ENCODE measurements at regions not wholly inside any gene's neighbourhood (a gene's known extent, or its start where the extent isn't known, plus 50 kb on each side); places are given as distances from the start of the nearest gene placed in this dataset.
A peak's percentile ranks its signal among the peaks of the same experiment; 100 is the strongest.
"Not testable (repeated sequence)": the region's sequence is repeated elsewhere in the genome, so short reads cannot be mapped to it uniquely, and the experiment has no call there.

DNA sequence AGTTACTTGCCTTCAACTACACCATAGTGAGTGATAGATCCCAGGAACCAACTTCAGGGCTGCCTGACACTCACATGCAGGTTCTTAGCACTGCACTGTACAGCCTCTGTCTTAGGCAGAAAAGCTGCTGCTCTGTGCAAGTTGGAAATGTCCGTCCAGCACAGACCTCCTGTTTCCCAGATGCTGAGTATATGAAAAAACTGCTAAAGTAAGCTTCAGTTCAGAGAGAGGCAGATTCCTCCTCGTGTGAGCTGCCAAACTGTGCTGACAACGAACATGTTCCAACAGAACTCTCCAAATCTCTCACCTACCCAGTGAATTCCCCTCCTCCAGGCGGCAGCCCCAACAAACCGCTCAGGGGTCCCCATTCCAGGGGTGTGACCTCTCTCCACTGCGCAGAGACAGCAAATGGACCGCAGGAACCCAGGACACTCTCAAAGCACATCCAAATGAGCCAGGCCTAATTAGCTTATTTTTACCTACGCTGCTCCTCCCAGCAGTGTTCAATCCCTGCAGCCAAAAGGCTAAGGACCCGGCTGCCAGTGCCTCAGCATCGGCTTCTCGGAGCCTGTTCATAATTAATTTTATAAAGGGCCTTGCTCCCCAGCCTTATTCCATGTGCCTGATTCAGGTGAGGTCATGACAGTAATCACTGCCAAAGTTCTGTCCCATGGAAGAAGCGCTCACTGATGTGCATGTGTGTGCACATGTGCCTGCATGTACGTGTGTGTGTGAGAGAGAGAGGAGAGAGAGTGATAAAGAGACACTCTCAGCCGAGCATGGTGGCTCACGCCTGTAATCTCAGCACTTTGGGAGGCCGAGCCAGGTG is 159.5 kb upstream of the AUTS2 start:
- H3K36me3 ChIP-seq: no peaks in the 10 kb centered on the region
- H3K4me3 ChIP-seq: no peak overlapping the region
- WGBS, 2 donors: 37 to 39% methylated on average over 13 to 16 of the region's 16 CpGs
- H3K4me1 ChIP-seq: peaks cover 0 to 31% (median 11%) of the 10 kb centered on the region in 3 donors
- H3K9me3 ChIP-seq: peaks cover 0 to 8% (median 0%) of the 10 kb centered on the region in 3 donors
- no peak for DNase-seq
- intact Hi-C loops (cut with DNase I): no loop called here
- peak overlapping the region; percentile 31 to 68 (median 42) for H3K27ac ChIP-seq
- no peaks in the 10 kb centered on the region for H3K27me3 ChIP-seq
- TF ChIP-seq POLR2A (IDR thresholded peaks at IDR 0.05) (no peak), CTCF (IDR thresholded peaks at IDR 0.05) (no peak)

DNA sequence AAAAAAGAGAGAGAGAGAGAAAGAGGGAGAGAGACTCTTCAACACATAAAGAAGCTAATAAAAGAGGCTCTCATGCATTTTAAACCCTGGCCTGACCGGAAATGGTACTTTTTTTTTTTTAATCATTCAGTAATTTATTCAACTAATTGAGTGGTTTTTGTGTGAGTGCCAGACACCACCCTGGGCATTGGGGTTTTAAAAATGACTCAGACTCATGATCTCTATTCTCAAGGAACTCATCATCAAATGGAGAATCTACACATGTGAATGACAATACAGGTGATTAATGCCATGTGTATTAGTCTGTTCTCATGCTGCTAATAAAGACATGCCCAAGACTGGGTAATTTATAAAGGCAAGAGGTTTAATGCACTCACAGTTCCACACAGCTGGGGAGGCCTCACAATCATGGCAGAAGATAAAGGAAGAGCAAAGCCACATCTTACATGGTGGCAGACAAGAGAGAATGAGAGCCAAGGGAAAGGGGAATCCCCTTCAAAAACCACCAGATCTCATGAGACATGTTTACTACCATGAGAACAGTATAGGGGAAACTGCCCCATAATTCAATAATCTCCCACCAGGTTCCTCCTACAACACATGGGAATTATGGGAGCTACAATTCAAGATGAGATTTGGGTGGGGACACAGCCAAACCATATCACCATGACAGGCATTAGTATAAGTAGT is 158.5 kb upstream of the AUTS2 start:
- Histone ChIP-seq H3K4me1 (peaks cover 0 to 31% (median 11%) of the 10 kb centered on the region in 3 donors), H3K27me3 (no peaks in the 10 kb centered on the region), H3K9me3 (peaks cover 0 to 8% (median 0%) of the 10 kb centered on the region in 3 donors), H3K4me3 (no peak overlapping the region), H3K27ac (peak overlapping the region in 2 of 4 donors; percentile 31 to 68), H3K36me3 (no peaks in the 10 kb centered on the region)
- no peak for DNase-seq
- TF ChIP-seq CTCF (IDR thresholded peaks at IDR 0.05) (no peak), POLR2A (IDR thresholded peaks at IDR 0.05) (no peak)
- WGBS, 2 donors: 38 to 39% methylated on average over 1 of the region's 1 CpG
- intact Hi-C loops (cut with DNase I): no loop called here

DNA sequence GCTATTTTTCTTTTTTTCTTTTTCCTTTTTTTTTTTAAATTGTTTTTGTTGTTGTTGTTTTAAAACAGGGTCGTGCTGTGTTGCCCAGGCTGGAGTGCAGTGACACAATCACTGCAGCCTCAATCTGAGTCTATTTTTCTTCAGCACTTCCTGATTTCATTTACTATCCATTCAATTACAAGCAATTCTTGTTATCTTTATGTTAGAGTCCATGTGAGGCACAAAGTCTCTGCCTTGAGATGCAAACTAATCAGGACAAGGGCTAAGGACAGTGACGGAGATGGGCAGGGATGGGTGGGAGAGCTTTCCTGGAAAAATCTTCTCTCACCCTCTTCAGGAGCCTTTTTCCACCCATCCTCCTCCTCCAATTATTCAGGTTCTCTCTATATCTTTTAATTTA is 157.3 kb upstream of the AUTS2 start:
- TF ChIP-seq CTCF (IDR thresholded peaks at IDR 0.05) (no peak), POLR2A (IDR thresholded peaks at IDR 0.05) (no peak)
- Histone ChIP-seq H3K27me3 (no peaks in the 10 kb centered on the region), H3K9me3 (peaks cover 0 to 8% (median 0%) of the 10 kb centered on the region in 3 donors), H3K4me3 (no peak overlapping the region), H3K36me3 (no peaks in the 10 kb centered on the region), H3K4me1 (peaks cover 0 to 31% (median 11%) of the 10 kb centered on the region in 3 donors), H3K27ac (no peak overlapping the region)
- WGBS, 2 donors: 69 to 91% methylated on average over 2 of the region's 2 CpGs
- intact Hi-C loops (cut with DNase I): no loop called here
- no peak for DNase-seq

DNA sequence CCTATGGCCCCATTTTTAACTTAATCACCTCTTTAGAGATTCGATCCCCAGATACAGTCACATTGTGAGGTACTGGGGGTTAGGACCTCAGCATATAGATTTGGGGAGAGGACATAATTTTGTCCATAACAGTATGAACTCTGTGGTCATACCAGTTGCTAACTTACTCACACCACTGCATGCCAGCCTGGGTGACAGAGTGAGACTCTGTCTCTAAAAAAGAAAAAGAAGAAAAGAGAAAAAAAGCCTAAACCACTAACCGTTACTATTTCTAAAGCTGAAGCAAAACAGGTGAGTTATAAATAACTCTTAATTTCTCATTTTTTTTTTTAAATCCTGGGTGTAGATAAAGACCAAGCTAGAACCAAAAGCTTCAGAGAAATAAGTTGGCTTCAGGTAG is 155.1 kb upstream of the AUTS2 start:
- H3K27ac ChIP-seq: no peak overlapping the region
- no peak for DNase-seq
- H3K27me3 ChIP-seq: no peaks in the 10 kb centered on the region
- peaks cover 0 to 18% (median 3%) of the 10 kb centered on the region in 3 donors for H3K4me1 ChIP-seq
- 54 to 56% methylated on average over 2 of the region's 2 CpGs for WGBS, 2 donors
- H3K4me3 ChIP-seq: no peak overlapping the region
- peaks cover 0 to 8% (median 0%) of the 10 kb centered on the region in 3 donors for H3K9me3 ChIP-seq
- no peak for TF ChIP-seq POLR2A (IDR thresholded peaks at IDR 0.05)
- TF ChIP-seq CTCF (IDR thresholded peaks at IDR 0.05): no peak
- intact Hi-C loops (cut with DNase I): no loop called here
- no peaks in the 10 kb centered on the region for H3K36me3 ChIP-seq

GRCh38 chr7:69445541-69445940 is 152.7 kb upstream of the AUTS2 start:
- H3K27ac ChIP-seq: no peak overlapping the region
- H3K36me3 ChIP-seq: no peaks in the 10 kb centered on the region
- H3K27me3 ChIP-seq: no peaks in the 10 kb centered on the region
- DNase-seq: no peak
- intact Hi-C loops (cut with DNase I): no loop called here
- H3K4me1 ChIP-seq: peaks cover 0 to 10% (median 0%) of the 10 kb centered on the region in 3 donors
- H3K4me3 ChIP-seq: no peak overlapping the region
- TF ChIP-seq POLR2A (IDR thresholded peaks at IDR 0.05): no peak
- TF ChIP-seq CTCF (IDR thresholded peaks at IDR 0.05): no peak
- 76 to 91% methylated on average over 6 to 7 of the region's 11 CpGs for WGBS, 2 donors
- H3K9me3 ChIP-seq: peaks cover 0 to under 1% (median 0%) of the 10 kb centered on the region in 3 donors

GRCh38 chr7:69446213-69446612 is 152.1 kb upstream of the AUTS2 start:
- H3K4me3 ChIP-seq; H3K27me3 ChIP-seq; intact Hi-C loops (cut with DNase I); DNase-seq; H3K36me3 ChIP-seq; H3K9me3 ChIP-seq; H3K27ac ChIP-seq; H3K4me1 ChIP-seq: not testable (repeated sequence)
- WGBS, 2 donors: 89 to 95% methylated on average over 6 to 7 of the region's 7 CpGs
